ENCODE measurements at regions not wholly inside any gene's neighbourhood (a gene's known extent, or its start where the extent isn't known, plus 50 kb on each side); places are given as distances from the start of the nearest gene placed in this dataset.
A peak's percentile ranks its signal among the peaks of the same experiment; 100 is the strongest.

- TF ChIP-seq ZNF646 (CRISPR knock-in tag; IDR thresholded peaks at IDR 0.05) (no peak), FIP1L1 (IDR thresholded peaks at IDR 0.05; ENCODE audit: borderline replicate concordance, insufficient read depth, low read depth, low read length) (no peak), TBX2 (CRISPR knock-in tag; IDR thresholded peaks at IDR 0.05; ENCODE audit: borderline replicate concordance) (peak; percentile 42; the same call in 1 of the 2 replicates), HDAC1 (CRISPR knock-in tag; IDR thresholded peaks at IDR 0.05) (peak; percentile 85), ZNF839 (CRISPR knock-in tag; IDR thresholded peaks at IDR 0.05; ENCODE audit: borderline replicate concordance) (no peak), ZBTB44 (CRISPR knock-in tag; IDR thresholded peaks at IDR 0.05) (no peak), NCOA5 (CRISPR knock-in tag; IDR thresholded peaks at IDR 0.05) (no peak), ZNF749 (CRISPR knock-in tag; IDR thresholded peaks at IDR 0.05; ENCODE audit: borderline replicate concordance) (no peak), TAF15 (IDR thresholded peaks at IDR 0.05; ENCODE audit: low read depth, low read length, poor library complexity, severe bottlenecking) (no peak), PHB2 (IDR thresholded peaks at IDR 0.05; ENCODE audit: partially characterized antibody) (no peak), AHR (CRISPR knock-in tag; IDR thresholded peaks at IDR 0.05) (no peak; the same call in 1 of the 2 replicates), AKNA (CRISPR knock-in tag; IDR thresholded peaks at IDR 0.05; ENCODE audit: borderline replicate concordance) (no peak), ZKSCAN1 (IDR thresholded peaks at IDR 0.05; ENCODE audit: low read length) (no peak), NFRKB (IDR thresholded peaks at IDR 0.05) (no peak), JUN (CRISPR knock-in tag; IDR thresholded peaks at IDR 0.05) (peak; percentile 68), ZNF570 (CRISPR knock-in tag; IDR thresholded peaks at IDR 0.05; ENCODE audit: borderline replicate concordance) (no peak)
Observed at GRCh38 chr5:56464935-56465768, 232.0 kb upstream of the ANKRD55 start (continued).

All from HepG2 (cell line).